Ishikawa (cell line): ENCODE measurements at regions not wholly inside any gene's neighbourhood (a gene's known extent, or its start where the extent isn't known, plus 50 kb on each side); places are given as distances from the start of the nearest gene placed in this dataset.

ENCODE experiments used
- EP300 ChIP-seq: IDR thresholded peaks from 2 replicates; pipeline ENCODE4 v1.6.1; 2012; ENCODE audit warnings: borderline replicate concordance
- RAD21 ChIP-seq: IDR thresholded peaks from 2 replicates; pipeline ENCODE4 v1.6.1; 2012; ENCODE audit warnings: low read depth

DNA sequence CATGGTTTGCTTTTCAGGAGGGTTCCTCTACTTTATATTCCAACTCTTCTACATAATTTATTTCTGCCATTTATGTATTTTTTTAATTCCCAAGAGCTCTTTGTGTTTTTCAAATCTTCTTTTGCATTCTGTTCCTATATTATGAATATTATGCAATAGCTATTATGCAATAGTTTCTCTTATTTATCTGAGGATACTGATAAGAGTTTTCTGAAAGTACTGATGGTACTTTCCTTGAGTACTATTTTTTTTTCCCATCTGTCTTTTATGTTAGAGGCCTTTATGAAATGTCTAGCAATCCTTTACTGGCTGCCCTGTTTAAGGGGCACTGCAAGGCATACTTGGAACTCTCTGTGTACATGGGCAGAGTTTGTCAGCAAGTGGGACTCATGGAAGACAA, 93.4 kb downstream of the SLC41A2 start:
- TF ChIP-seq EP300 (no peak), RAD21 (no peak)
